HUES48 (cell line): ENCODE measurements at regions not wholly inside any gene's neighbourhood (a gene's known extent, or its start where the extent isn't known, plus 50 kb on each side); places are given as distances from the start of the nearest gene placed in this dataset.

ENCODE experiments used
- H3K27ac ChIP-seq: one replicate; pipeline ENCODE4 v1.7.0; 2013; ENCODE audit warnings: low read depth, low read length, inconsistent platforms
- H3K27me3 ChIP-seq: 2 replicates; pipeline ENCODE4 v1.6.1; 2013; ENCODE audit warnings: mild to moderate bottlenecking, low read length; ENCODE audit not compliant: control insufficient read depth, insufficient read depth
- H3K36me3 ChIP-seq: 2 replicates; pipeline ENCODE4 v1.6.1; 2013; ENCODE audit warnings: low read length; ENCODE audit not compliant: control insufficient read depth, insufficient read depth
- H3K4me1 ChIP-seq: 2 replicates; pipeline ENCODE4 v1.6.1; 2013; ENCODE audit warnings: mild to moderate bottlenecking, low read length; ENCODE audit not compliant: control insufficient read depth, insufficient read depth
- H3K4me3 ChIP-seq: 2 replicates; pipeline ENCODE4 v1.5.1; 2013; ENCODE audit warnings: mild to moderate bottlenecking, low read depth, low read length
- H3K9ac ChIP-seq: 2 replicates; pipeline ENCODE4 v1.6.1; 2013; ENCODE audit warnings: mild to moderate bottlenecking, low read depth, low read length, moderate library complexity
- H3K9me3 ChIP-seq: 2 replicates; pipeline ENCODE4 v1.6.1; 2013; ENCODE audit warnings: low read length; ENCODE audit not compliant: control insufficient read depth, insufficient read depth

DNA sequence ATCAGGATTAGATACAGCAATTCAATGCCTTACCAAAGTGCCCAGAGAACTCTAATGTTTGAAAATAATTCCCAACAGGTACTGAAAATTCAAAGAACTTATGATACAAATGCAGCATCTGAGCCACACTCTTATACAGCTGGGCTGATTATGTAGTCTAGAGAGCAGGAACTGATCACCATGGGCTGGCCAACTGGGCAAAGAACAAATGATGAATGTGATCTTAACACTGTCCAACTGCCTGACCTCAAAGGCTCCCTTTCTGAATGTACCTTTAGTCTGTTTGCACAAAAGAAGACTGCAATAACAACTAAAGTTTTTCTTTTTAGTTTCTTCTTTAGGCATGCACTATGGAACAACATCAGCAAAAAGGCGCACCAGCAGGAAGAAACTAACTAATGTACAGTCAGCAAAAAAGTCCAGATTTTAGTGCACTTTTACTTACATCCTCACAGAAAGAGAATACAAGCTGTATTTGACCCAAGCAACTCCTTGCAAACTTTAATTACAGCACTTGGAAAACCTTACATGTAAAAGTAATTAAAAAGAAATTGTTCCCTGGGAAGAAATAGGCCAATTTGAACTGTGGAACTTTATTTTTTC lies 1095.1 kb downstream of the IGSF11 start:
- no peaks in the 10 kb centered on the region for H3K9me3 ChIP-seq
- no peak overlapping the region for H3K27ac ChIP-seq
- H3K4me3 ChIP-seq: no peak overlapping the region
- no peaks in the 10 kb centered on the region for H3K27me3 ChIP-seq
- no peak overlapping the region for H3K9ac ChIP-seq
- no peaks in the 10 kb centered on the region for H3K36me3 ChIP-seq
- no peaks in the 10 kb centered on the region for H3K4me1 ChIP-seq

DNA sequence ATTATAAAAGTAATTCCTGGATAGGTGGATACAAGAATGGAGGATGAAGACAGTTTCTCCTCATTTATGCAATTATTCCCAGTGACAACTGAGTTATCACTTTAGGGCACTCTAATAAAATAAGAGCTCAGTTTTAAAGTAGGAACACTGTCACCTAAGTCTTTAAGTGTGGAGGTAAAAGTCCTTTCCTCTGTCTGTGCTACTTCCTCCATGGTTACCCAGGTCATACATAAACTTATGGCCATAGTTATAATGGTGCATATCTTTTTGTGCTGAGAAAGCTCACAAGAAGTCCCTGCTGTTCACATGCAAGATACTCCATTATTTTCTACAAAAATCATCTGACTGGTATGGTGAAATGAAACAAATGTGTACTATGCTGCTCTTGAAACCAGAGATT lies 1093.6 kb downstream of the IGSF11 start:
- no peaks in the 10 kb centered on the region for H3K9me3 ChIP-seq
- no peak overlapping the region for H3K27ac ChIP-seq
- H3K9ac ChIP-seq: no peak overlapping the region
- H3K4me1 ChIP-seq: no peaks in the 10 kb centered on the region
- H3K36me3 ChIP-seq: no peaks in the 10 kb centered on the region
- H3K4me3 ChIP-seq: no peak overlapping the region
- no peaks in the 10 kb centered on the region for H3K27me3 ChIP-seq

DNA sequence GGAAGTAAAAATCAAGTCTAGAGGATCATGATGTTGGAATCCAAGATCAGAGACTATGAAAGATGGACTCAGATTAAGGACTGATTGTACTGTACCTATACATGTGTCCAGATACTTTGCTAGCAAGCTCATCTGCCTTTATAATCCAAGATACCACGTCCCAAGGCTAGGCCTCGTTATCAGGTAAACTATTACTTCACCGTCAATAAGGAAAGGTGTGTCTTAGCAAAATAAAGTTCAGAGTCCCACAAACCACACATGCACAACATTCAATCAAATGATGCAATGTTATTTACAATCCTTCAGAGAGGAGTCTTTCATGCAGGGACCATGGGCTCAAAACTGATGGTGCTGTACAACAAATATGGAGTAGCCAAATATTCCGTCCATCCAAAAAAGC lies 1092.9 kb downstream of the IGSF11 start:
- no peaks in the 10 kb centered on the region for H3K9me3 ChIP-seq
- no peaks in the 10 kb centered on the region for H3K36me3 ChIP-seq
- no peak overlapping the region for H3K9ac ChIP-seq
- no peaks in the 10 kb centered on the region for H3K4me1 ChIP-seq
- H3K4me3 ChIP-seq: no peak overlapping the region
- H3K27ac ChIP-seq: no peak overlapping the region
- H3K27me3 ChIP-seq: no peaks in the 10 kb centered on the region

DNA sequence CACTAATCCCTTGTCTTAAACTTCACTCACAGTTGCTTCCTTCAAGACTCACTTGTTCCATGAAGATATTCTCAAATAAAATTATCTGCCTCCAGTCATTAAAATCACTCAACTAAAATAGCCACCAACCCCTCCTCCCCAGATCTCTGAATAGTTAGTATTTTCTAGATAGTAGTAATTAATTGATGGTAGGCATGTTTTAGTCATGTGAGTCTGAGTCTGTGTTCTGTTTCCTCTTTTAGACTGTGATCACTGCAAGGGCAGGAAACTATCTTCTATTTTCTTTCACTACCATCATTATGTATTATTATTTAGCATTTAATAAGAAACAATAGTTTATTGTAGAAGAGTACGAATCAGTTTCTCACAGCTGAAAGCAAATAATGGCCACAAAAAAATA lies 1080.5 kb downstream of the IGSF11 start:
- Histone ChIP-seq H3K27ac (no peak overlapping the region), H3K27me3 (no peaks in the 10 kb centered on the region), H3K9ac (no peak overlapping the region), H3K9me3 (no peaks in the 10 kb centered on the region), H3K36me3 (no peaks in the 10 kb centered on the region), H3K4me3 (no peak overlapping the region), H3K4me1 (0 out of 2 replicates have a peak, but pooled peaks cover 3% of the 10 kb centered on the region)

DNA sequence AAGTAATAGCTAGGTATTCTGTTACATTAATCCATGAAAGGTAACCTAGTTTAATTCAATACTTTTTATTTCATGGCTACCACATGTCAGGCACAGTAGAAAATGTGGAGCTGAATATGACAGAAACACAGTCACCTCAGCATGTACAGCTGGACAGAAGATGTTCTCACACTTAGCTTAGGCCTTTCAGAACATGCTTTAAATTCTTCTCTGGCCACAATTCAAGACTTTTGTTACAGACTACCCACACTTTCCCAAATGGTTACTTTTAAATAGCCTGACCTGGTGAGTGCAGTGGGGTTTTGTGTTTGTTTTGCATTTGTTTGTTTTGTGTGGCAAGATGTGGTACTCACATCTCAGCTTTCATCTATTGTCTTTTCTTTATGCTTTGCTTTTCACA lies 1079.5 kb downstream of the IGSF11 start:
- Histone ChIP-seq H3K4me3 (no peak overlapping the region), H3K27me3 (no peaks in the 10 kb centered on the region), H3K9ac (no peak overlapping the region), H3K9me3 (no peaks in the 10 kb centered on the region), H3K4me1 (0 out of 2 replicates have a peak, but pooled peaks cover 3% of the 10 kb centered on the region), H3K27ac (no peak overlapping the region), H3K36me3 (no peaks in the 10 kb centered on the region)

DNA sequence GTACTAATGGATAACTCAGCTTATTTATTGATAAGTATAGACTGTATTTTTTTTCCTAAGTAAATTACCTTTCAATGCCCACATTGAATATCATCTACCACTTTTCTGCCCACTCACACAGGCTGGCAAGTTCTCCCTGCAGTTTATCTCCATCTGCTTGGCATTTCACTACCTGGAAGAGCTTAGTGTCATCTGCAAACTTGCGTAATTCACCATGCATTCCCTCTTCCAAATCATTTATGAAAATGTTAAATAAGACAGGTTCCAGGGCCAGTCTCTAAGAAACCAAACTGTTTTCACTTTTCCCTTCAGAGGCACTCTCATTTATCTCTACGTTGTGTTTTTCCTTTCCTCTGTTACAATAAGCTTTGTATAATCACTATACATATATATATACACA lies 1076.6 kb downstream of the IGSF11 start:
- Histone ChIP-seq H3K27ac (no peak overlapping the region), H3K4me3 (no peak overlapping the region), H3K4me1 (0 out of 2 replicates have a peak, but pooled peaks cover 3% of the 10 kb centered on the region), H3K36me3 (no peaks in the 10 kb centered on the region), H3K9me3 (no peaks in the 10 kb centered on the region), H3K27me3 (no peaks in the 10 kb centered on the region), H3K9ac (no peak overlapping the region)

DNA sequence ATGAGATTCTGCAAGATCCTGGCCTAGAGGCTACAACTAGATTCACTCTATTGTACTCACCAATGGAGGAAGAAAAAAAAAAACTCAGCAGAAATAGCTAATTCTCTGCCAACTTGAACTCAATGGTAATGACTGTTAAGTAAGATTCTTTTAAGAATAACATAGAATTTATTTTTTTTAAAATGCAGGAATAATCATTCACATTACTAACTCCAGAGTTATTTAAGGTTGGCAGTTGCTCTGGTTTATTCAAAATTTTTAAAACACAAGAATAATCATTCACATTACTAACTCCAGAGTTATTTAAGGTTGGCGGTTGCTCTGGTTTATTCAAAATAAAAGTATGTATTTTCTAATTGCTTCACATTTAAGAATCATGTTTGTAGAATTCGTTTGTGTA lies 1071.9 kb downstream of the IGSF11 start:
- no peak overlapping the region for H3K4me3 ChIP-seq
- no peaks in the 10 kb centered on the region for H3K4me1 ChIP-seq
- H3K9me3 ChIP-seq: no peaks in the 10 kb centered on the region
- no peaks in the 10 kb centered on the region for H3K36me3 ChIP-seq
- no peak overlapping the region for H3K27ac ChIP-seq
- no peak overlapping the region for H3K9ac ChIP-seq
- H3K27me3 ChIP-seq: no peaks in the 10 kb centered on the region

DNA sequence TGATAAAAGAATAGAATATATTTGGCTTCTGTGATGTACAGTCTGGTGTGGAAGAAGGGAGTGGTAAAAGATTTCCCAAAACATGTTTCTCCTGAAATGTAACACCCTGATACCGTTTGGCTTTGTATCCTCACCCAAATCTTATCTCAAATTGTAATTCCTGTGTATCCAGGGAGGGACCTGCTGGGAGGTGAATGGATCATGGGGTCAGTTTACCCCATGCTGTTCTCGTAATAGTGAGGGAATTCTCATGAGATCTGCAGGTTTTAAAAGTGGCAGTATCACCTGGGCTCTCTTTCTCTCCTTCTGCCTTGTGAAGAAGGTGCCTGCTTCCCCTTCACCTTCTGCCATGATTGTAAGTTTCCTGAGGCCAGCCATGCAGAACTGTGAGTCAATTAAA lies 1070.8 kb downstream of the IGSF11 start:
- H3K9me3 ChIP-seq: no peaks in the 10 kb centered on the region
- no peak overlapping the region for H3K9ac ChIP-seq
- H3K27ac ChIP-seq: no peak overlapping the region
- no peaks in the 10 kb centered on the region for H3K36me3 ChIP-seq
- no peak overlapping the region for H3K4me3 ChIP-seq
- H3K4me1 ChIP-seq: no peaks in the 10 kb centered on the region
- H3K27me3 ChIP-seq: no peaks in the 10 kb centered on the region

DNA sequence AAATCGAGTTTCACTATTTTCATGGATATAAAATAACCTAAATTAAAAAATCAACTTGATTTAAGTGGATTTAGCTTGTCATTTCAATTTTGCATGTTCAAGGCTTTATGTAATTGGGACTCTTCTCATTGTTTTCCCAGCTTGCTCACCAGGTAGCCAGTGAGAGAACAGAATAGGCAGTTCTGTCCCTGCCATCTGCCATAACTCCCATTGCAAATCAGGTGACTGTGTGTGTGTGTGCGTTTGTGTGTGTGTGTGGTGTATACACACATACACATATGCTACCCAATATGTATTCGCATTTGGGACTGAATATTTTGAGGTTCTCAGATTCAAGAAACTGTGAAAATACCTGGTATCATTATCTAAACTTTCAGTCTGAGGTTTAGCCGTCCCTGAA lies 1069.8 kb downstream of the IGSF11 start:
- no peak overlapping the region for H3K27ac ChIP-seq
- no peak overlapping the region for H3K9ac ChIP-seq
- H3K4me1 ChIP-seq: no peaks in the 10 kb centered on the region
- H3K27me3 ChIP-seq: no peaks in the 10 kb centered on the region
- H3K36me3 ChIP-seq: no peaks in the 10 kb centered on the region
- H3K9me3 ChIP-seq: no peaks in the 10 kb centered on the region
- H3K4me3 ChIP-seq: no peak overlapping the region

DNA sequence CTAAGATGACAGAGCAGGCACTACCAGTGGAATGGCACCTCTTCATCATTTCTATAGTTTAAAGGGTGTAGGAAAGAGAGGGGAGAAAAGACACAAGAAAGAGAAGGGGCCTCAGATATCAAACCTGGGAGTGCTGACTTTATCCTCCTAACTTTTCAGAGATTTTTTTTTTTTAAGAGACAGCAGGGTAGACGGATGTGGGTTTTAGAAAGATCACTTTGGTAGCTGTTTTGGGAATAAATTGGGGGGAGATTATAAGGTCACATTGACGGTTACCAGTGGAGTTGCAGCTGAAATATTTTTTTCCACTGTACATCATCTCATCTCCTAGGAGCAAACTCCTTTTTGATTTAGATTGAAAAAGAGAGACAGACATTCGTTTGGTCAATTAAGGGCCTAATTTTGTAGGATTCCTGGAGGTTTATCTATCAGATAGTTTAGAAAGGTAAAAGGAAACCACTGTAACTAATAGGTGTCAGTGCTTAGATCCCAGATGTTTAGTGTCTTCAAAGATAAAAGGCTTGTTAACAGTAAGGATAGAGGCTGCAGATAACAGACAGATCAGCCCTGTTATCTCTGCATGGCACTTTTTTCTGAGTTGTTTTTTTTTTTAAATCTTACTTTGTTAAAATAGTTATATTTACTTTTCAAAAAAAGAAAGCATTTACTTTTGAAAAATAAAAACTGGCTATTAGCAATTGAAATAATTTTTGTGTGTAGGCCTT lies 1057.0 kb downstream of the IGSF11 start:
- H3K36me3 ChIP-seq: no peaks in the 10 kb centered on the region
- H3K9ac ChIP-seq: no peak overlapping the region
- H3K27me3 ChIP-seq: no peaks in the 10 kb centered on the region
- no peak overlapping the region for H3K4me3 ChIP-seq
- no peaks in the 10 kb centered on the region for H3K4me1 ChIP-seq
- no peaks in the 10 kb centered on the region for H3K9me3 ChIP-seq
- H3K27ac ChIP-seq: no peak overlapping the region

DNA sequence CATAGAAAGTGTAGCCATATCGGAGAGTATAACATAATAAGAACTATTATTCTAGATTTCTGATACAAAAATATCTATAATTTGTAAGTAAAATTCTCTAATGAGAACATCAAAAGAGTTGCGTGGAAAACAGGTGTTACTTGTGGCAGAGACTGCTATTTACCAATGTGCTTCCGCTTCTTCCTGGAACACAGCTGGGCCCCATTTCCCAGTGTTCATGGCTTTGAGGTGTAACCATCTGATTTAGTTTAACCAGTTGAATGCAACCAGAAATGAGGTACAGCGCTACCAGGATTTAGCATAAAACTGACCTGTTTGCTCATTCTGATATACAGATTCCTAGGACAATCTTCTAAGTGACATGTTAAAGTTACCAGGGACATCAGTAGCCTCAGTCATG lies 1055.2 kb downstream of the IGSF11 start:
- Histone ChIP-seq H3K4me1 (no peaks in the 10 kb centered on the region), H3K9me3 (no peaks in the 10 kb centered on the region), H3K27ac (no peak overlapping the region), H3K27me3 (no peaks in the 10 kb centered on the region), H3K36me3 (no peaks in the 10 kb centered on the region), H3K4me3 (no peak overlapping the region), H3K9ac (no peak overlapping the region)
